Neural progenitor cell (in vitro differentiated cells): ENCODE measurements at regions not wholly inside any gene's neighbourhood (a gene's known extent, or its start where the extent isn't known, plus 50 kb on each side); places are given as distances from the start of the nearest gene placed in this dataset.

Experiments used
- DNase-seq: peaks from one replicate; pipeline ENCODE4 v3.0.0-alpha.2; 2016; ENCODE audit warnings: low spot score
- H2AFZ ChIP-seq: fragments of 200-600 bp; sonication (generic); replicated peaks from 2 replicates; pipeline ENCODE4 v1.6.1; 2016; ENCODE audit warnings: antibody characterized with exemption
- H3F3A ChIP-seq: fragments of 200-600 bp; sonication (generic); 2 replicates; pipeline ENCODE4 v1.6.1; 2016; ENCODE audit warnings: antibody characterized with exemption, low read depth
- H3K27ac ChIP-seq: fragments of 200-600 bp; sonication (generic); 2 replicates; pipeline ENCODE4 v1.5.1; 2016; ENCODE audit warnings: mild to moderate bottlenecking
- H3K27me3 ChIP-seq: fragments of 200-600 bp; sonication (generic); 2 replicates; pipeline ENCODE4 v1.6.1; 2016; ENCODE audit warnings: mild to moderate bottlenecking, moderate library complexity
- H3K36me3 ChIP-seq: fragments of 200-600 bp; sonication (generic); 2 replicates; pipeline ENCODE4 v1.5.1; 2016
- H3K4me1 ChIP-seq: fragments of 200-600 bp; sonication (generic); 2 replicates; pipeline ENCODE4 v1.6.1; 2016; ENCODE audit warnings: mixed run types
- H3K4me2 ChIP-seq: fragments of 200-600 bp; sonication (generic); 2 replicates; pipeline ENCODE4 v1.6.1; 2016
- H3K4me3 ChIP-seq: fragments of 200-600 bp; sonication (generic); 2 replicates; pipeline ENCODE4 v1.5.1; 2016
- H3K79me2 ChIP-seq: fragments of 200-600 bp; sonication (generic); 2 replicates; pipeline ENCODE4 v1.6.1; 2016; ENCODE audit warnings: low read depth
- H3K9ac ChIP-seq: fragments of 200-600 bp; sonication (generic); 2 replicates; pipeline ENCODE4 v1.6.1; 2016
- H3K9me3 ChIP-seq: fragments of 200-600 bp; sonication (generic); 2 replicates; pipeline ENCODE4 v1.5.1; 2016; ENCODE audit warnings: low read depth
- H4K20me1 ChIP-seq: fragments of 200-600 bp; sonication (generic); 2 replicates; pipeline ENCODE4 v1.6.1; 2016; ENCODE audit warnings: low read depth
- H3K27ac Mint-ChIP-seq: 3 replicates; pipeline ENCODE4 v1.8.0; 2021; ENCODE audit warnings: mixed read lengths
- H3K27me3 Mint-ChIP-seq: 2 replicates; pipeline ENCODE4 v1.8.0; 2022; ENCODE audit warnings: low read depth, mild to moderate bottlenecking, inconsistent platforms, moderate library complexity, mixed read lengths; ENCODE audit not compliant: insufficient read depth
- H3K36me3 Mint-ChIP-seq: 3 replicates; pipeline ENCODE4 v1.8.0; 2021; ENCODE audit warnings: mixed read lengths
- H3K4me1 Mint-ChIP-seq: 3 replicates; pipeline ENCODE4 v1.8.0; 2021; ENCODE audit warnings: mixed read lengths
- H3K4me3 Mint-ChIP-seq: 3 replicates; pipeline ENCODE4 v1.8.0; 2021; ENCODE audit warnings: mild to moderate bottlenecking, moderate library complexity, mixed read lengths
- H3K9me3 Mint-ChIP-seq: 3 replicates; pipeline ENCODE4 v1.8.0; 2020; ENCODE audit warnings: mixed read lengths
- EZH2 ChIP-seq: fragments of 200-600 bp; sonication (generic); IDR thresholded peaks from 2 replicates; pipeline ENCODE4 v1.6.1; 2017; ENCODE audit warnings: antibody characterized with exemption, mild to moderate bottlenecking, moderate library complexity
- EZH2phosphoT487 ChIP-seq: fragments of 200-600 bp; sonication (generic); IDR thresholded peaks from 2 replicates; pipeline ENCODE4 v1.6.1; 2017; ENCODE audit warnings: antibody characterized with exemption
- TF ChIP-seq, protein P1 (sequence below): fragments of 200-600 bp; sonication (generic); IDR thresholded peaks from 2 replicates; pipeline ENCODE4 v1.5.1; 2017; ENCODE audit warnings: antibody characterized with exemption, mild to moderate bottlenecking

DNA sequence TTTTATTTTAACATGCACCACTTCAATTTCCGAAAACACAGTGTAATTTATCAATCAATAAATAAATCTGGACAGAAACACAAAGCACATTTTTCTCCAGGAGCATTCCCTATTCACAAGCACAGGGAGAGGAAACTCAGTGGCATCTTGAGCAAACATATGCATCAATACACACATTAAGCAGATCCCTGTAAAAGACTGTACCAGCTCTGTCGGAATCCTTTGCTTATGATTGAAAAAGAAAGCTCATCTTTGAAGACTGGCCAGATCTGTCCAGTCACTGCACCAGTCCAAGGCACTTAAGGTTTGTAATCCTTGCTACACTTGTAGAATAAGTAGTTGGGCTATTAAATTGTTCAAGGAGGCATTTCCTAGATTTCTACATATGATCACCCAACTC, 343.9 kb downstream of the BMPER start:
- Mint-ChIP-seq H3K27me3 (no peaks in the 10 kb centered on the region), H3K9me3 (no peaks in the 10 kb centered on the region), H3K27ac (no peak overlapping the region), H3K4me1 (no peaks in the 10 kb centered on the region), H3K4me3 (no peak overlapping the region), H3K36me3 (no peaks in the 10 kb centered on the region)
- no peak overlapping the region for H3K9ac ChIP-seq
- H2AFZ ChIP-seq: no peak overlapping the region
- no peaks in the 10 kb centered on the region for H3K9me3 ChIP-seq
- no peaks in the 10 kb centered on the region for H3K36me3 ChIP-seq
- no peak for DNase-seq
- H3F3A ChIP-seq: no peaks in the 10 kb centered on the region
- H3K27me3 ChIP-seq: no peaks in the 10 kb centered on the region
- no peak overlapping the region for H3K4me2 ChIP-seq
- no peak for TF ChIP-seq EZH2
- no peak overlapping the region for H3K27ac ChIP-seq
- no peaks in the 10 kb centered on the region for H4K20me1 ChIP-seq
- no peaks in the 10 kb centered on the region for H3K79me2 ChIP-seq
- no peak overlapping the region for H3K4me3 ChIP-seq
- no peaks in the 10 kb centered on the region for H3K4me1 ChIP-seq

DNA sequence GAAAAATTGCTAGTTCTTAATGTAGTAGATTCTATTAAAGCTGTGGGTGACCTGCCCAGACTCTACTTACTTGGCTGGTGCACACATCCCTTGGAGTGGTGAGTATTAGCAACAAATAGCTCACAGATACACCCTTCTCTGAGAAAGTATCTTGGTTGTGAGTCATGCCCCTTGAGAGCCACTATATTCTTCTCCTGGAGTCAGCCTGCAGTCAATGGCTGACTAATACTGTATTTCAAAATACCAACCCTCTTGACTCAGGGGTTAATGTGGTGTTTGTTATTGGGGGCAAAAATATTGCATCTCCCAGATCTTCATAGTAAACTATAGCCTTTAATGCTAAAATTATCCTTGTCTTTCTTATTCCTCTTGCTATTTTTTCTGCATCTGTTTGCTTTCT, 354.9 kb downstream of the BMPER start:
- no peaks in the 10 kb centered on the region for H3K4me1 ChIP-seq
- H3K4me3 ChIP-seq: no peak overlapping the region
- no peak overlapping the region for H2AFZ ChIP-seq
- Mint-ChIP-seq H3K9me3 (no peaks in the 10 kb centered on the region), H3K27ac (no peak overlapping the region), H3K4me1 (no peaks in the 10 kb centered on the region), H3K4me3 (no peak overlapping the region), H3K27me3 (no peaks in the 10 kb centered on the region), H3K36me3 (no peaks in the 10 kb centered on the region)
- H3K36me3 ChIP-seq: no peaks in the 10 kb centered on the region
- no peaks in the 10 kb centered on the region for H3K79me2 ChIP-seq
- H3K9ac ChIP-seq: no peak overlapping the region
- no peaks in the 10 kb centered on the region for H3K27me3 ChIP-seq
- peaks cover 4% of the 10 kb centered on the region for H3K9me3 ChIP-seq
- H3K27ac ChIP-seq: no peak overlapping the region
- no peak overlapping the region for H3K4me2 ChIP-seq
- no peaks in the 10 kb centered on the region for H4K20me1 ChIP-seq
- no peak for DNase-seq
- TF ChIP-seq EZH2phosphoT487: no peak
- TF ChIP-seq, protein P1, sequence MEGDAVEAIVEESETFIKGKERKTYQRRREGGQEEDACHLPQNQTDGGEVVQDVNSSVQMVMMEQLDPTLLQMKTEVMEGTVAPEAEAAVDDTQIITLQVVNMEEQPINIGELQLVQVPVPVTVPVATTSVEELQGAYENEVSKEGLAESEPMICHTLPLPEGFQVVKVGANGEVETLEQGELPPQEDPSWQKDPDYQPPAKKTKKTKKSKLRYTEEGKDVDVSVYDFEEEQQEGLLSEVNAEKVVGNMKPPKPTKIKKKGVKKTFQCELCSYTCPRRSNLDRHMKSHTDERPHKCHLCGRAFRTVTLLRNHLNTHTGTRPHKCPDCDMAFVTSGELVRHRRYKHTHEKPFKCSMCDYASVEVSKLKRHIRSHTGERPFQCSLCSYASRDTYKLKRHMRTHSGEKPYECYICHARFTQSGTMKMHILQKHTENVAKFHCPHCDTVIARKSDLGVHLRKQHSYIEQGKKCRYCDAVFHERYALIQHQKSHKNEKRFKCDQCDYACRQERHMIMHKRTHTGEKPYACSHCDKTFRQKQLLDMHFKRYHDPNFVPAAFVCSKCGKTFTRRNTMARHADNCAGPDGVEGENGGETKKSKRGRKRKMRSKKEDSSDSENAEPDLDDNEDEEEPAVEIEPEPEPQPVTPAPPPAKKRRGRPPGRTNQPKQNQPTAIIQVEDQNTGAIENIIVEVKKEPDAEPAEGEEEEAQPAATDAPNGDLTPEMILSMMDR: no peak
- H3F3A ChIP-seq: no peaks in the 10 kb centered on the region

DNA sequence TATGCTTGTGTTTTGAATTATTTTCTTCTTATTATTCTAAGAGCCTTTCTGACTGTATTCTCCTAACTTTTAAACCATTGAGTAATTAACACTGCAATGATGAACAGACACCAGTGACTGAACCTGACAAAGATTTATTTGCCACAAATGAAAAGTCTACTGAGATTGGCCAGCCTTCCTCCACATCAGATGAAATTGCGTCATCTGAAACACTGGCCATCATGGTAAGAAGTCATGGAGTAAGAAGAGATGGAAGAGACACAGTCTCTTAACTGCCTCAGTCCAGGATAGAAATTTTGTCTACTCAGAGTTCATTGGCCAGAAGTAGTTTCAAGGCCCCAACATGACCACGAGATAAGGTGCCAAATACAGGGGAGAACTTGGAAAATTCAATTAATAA, 357.8 kb downstream of the BMPER start:
- Histone ChIP-seq H3K27me3 (no peaks in the 10 kb centered on the region), H3K4me1 (no peaks in the 10 kb centered on the region), H3F3A (no peaks in the 10 kb centered on the region), H4K20me1 (no peaks in the 10 kb centered on the region), H3K36me3 (no peaks in the 10 kb centered on the region), H3K9me3 (peaks cover 4% of the 10 kb centered on the region), H3K79me2 (no peaks in the 10 kb centered on the region), H3K9ac (no peak overlapping the region), H3K27ac (no peak overlapping the region), H2AFZ (no peak overlapping the region), H3K4me2 (no peak overlapping the region), H3K4me3 (no peak overlapping the region)
- Mint-ChIP-seq H3K4me3 (no peak overlapping the region), H3K27ac (no peak overlapping the region), H3K9me3 (no peaks in the 10 kb centered on the region), H3K27me3 (no peaks in the 10 kb centered on the region), H3K4me1 (no peaks in the 10 kb centered on the region), H3K36me3 (no peaks in the 10 kb centered on the region)
- no peak for DNase-seq
- TF ChIP-seq, protein P1: no peak
- TF ChIP-seq EZH2phosphoT487 (no peak), EZH2 (no peak)

DNA sequence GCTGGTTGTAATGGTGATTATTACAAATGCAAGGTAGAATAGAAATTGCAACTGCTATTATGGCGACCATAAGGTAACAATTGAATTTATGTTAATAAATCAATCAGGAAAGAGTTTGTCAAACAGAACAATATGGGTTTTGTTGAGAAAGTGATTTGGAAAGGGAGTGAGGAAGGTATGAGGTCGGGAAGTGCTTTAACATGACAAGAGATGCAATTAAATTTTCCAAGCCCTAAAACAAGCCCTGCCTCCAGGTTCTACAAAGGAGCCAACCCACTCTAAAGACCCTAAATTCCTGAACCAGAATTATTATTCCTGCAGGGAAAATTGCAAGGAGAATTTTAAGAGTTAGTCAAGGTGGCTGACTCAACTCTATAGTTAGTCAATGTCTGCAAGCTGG, 363.7 kb downstream of the BMPER start:
- H3K27ac Mint-ChIP-seq: no peak overlapping the region
- Histone ChIP-seq H3K27ac (no peak overlapping the region), H3K36me3 (no peaks in the 10 kb centered on the region)

More for the DNA sequence above, 363.7 kb downstream of the BMPER start:
- Mint-ChIP-seq H3K4me3 (no peak overlapping the region), H3K9me3 (no peaks in the 10 kb centered on the region), H3K36me3 (no peaks in the 10 kb centered on the region), H3K27me3 (no peaks in the 10 kb centered on the region), H3K4me1 (no peaks in the 10 kb centered on the region)
- Histone ChIP-seq H3K27me3 (no peaks in the 10 kb centered on the region), H3K79me2 (no peaks in the 10 kb centered on the region), H4K20me1 (no peaks in the 10 kb centered on the region), H3K4me2 (no peak overlapping the region), H3F3A (no peaks in the 10 kb centered on the region), H3K4me3 (no peak overlapping the region), H3K9me3 (peaks cover 4% of the 10 kb centered on the region), H3K9ac (no peak overlapping the region), H2AFZ (no peak overlapping the region), H3K4me1 (no peaks in the 10 kb centered on the region)
- TF ChIP-seq, protein P1: no peak
- no peak for TF ChIP-seq EZH2phosphoT487
- TF ChIP-seq EZH2: no peak
- no peak for DNase-seq
